KMS-11 (cell line): ENCODE measurements at regions not wholly inside any gene's neighbourhood (a gene's known extent, or its start where the extent isn't known, plus 50 kb on each side); places are given as distances from the start of the nearest gene placed in this dataset.
"Not testable (repeated sequence)": the region's sequence is repeated elsewhere in the genome, so short reads cannot be mapped to it uniquely, and the experiment has no call there.

Experiments
- H2AFZ ChIP-seq: fragments of 200-600 bp; sonication (generic); 2 replicates; pipeline ENCODE4 v1.6.1; 2016; ENCODE audit warnings: antibody characterized with exemption, mixed run types, low read depth
- H3K27ac ChIP-seq: fragments of 200-600 bp; sonication (generic); 2 replicates; pipeline ENCODE4 v1.6.1; 2016; ENCODE audit warnings: mild to moderate bottlenecking, mixed run types
- H3K27me3 ChIP-seq: fragments of 200-600 bp; sonication (generic); 2 replicates; pipeline ENCODE4 v1.6.1; 2017; ENCODE audit warnings: mild to moderate bottlenecking, low read depth, mixed run types, moderate library complexity; ENCODE audit not compliant: insufficient read depth
- H3K36me3 ChIP-seq: fragments of 200-600 bp; sonication (generic); 2 replicates; pipeline ENCODE4 v1.6.1; 2017; ENCODE audit warnings: mild to moderate bottlenecking, mixed run types; ENCODE audit not compliant: insufficient read depth
- H3K4me1 ChIP-seq: fragments of 200-600 bp; sonication (generic); 2 replicates; pipeline ENCODE4 v1.6.1; 2016; ENCODE audit warnings: mild to moderate bottlenecking, low read depth, mixed run types; ENCODE audit not compliant: poor library complexity, severe bottlenecking
- H3K4me2 ChIP-seq: fragments of 200-600 bp; sonication (generic); 2 replicates; pipeline ENCODE4 v1.7.0; 2016; ENCODE audit warnings: mild to moderate bottlenecking, mixed run types
- H3K4me3 ChIP-seq: fragments of 200-600 bp; sonication (generic); IDR thresholded peaks from 2 replicates; pipeline ENCODE4 v1.6.1; 2017; ENCODE audit warnings: low read depth, low read length, mixed read lengths; ENCODE audit not compliant: insufficient read depth
- H3K79me2 ChIP-seq: fragments of 200-600 bp; sonication (generic); 2 replicates; pipeline ENCODE4 v1.6.1; 2016; ENCODE audit warnings: low read depth, mixed run types; ENCODE audit not compliant: insufficient read depth
- H3K9ac ChIP-seq: fragments of 200-600 bp; sonication (generic); 2 replicates; pipeline ENCODE4 v1.6.1; 2016; ENCODE audit warnings: mild to moderate bottlenecking, mixed run types
- H4K20me1 ChIP-seq: fragments of 200-600 bp; sonication (generic); 2 replicates; pipeline ENCODE4 v1.6.1; 2016; ENCODE audit warnings: mild to moderate bottlenecking, mixed run types; ENCODE audit not compliant: insufficient read depth
- TF ChIP-seq, protein P1 (sequence below): fragments of 200-600 bp; sonication (generic); conservative IDR thresholded peaks from 2 replicates; pipeline ENCODE4 v1.6.1; 2017; ENCODE audit warnings: low read depth, mild to moderate bottlenecking, antibody characterized with exemption, low read length, moderate library complexity, mixed read lengths

DNA sequence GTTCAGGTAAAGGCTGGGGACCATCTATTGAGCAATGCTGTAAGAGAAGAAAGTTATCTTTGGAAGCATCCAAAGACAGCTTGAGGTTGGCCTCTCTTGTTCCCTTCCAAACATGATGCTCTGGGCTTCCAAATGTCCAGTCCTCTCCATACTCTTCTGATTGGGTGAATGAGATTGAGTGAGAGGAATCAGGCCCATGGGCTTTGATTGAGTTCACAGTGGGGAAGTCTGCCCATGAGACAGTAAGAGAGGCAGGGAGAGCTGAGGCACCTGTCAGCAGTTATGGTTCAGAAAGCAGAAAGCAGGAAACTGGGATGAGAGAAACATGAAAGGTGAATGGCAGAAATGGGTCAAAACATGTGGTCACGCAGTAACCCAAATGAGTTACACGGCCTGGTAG, 1006.9 kb downstream of the VRK1 start:
- Histone ChIP-seq H3K9ac (no peak overlapping the region), H3K36me3 (no peaks in the 10 kb centered on the region)

DNA sequence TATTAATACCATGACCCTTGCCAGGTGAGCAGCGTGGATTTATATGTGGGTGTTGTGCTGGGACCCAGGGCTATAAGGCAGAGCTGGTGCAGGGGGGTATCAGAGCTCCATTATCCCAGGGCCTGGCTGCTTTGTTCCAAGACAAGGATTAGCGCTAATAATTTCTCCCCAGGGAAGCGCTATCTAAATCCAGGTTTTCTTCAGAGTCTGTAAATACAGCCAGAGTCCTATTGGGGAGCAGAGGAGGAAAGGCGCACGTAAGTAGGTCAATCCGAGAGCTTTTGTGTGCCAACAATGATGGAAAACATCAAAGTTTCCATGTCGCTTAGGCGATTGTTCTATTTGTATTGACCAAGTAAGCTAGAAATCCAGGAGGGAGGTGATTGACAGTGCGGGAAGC, 1009.7 kb downstream of the VRK1 start:
- Histone ChIP-seq H3K27me3 (no peaks in the 10 kb centered on the region), H3K27ac (no peak overlapping the region), H2AFZ (no peak overlapping the region), H4K20me1 (no peaks in the 10 kb centered on the region), H3K4me1 (no peaks in the 10 kb centered on the region), H3K4me3 (no peak overlapping the region), H3K79me2 (no peaks in the 10 kb centered on the region), H3K36me3 (no peaks in the 10 kb centered on the region), H3K9ac (no peak overlapping the region), H3K4me2 (no peak overlapping the region)
- TF ChIP-seq, protein P1, sequence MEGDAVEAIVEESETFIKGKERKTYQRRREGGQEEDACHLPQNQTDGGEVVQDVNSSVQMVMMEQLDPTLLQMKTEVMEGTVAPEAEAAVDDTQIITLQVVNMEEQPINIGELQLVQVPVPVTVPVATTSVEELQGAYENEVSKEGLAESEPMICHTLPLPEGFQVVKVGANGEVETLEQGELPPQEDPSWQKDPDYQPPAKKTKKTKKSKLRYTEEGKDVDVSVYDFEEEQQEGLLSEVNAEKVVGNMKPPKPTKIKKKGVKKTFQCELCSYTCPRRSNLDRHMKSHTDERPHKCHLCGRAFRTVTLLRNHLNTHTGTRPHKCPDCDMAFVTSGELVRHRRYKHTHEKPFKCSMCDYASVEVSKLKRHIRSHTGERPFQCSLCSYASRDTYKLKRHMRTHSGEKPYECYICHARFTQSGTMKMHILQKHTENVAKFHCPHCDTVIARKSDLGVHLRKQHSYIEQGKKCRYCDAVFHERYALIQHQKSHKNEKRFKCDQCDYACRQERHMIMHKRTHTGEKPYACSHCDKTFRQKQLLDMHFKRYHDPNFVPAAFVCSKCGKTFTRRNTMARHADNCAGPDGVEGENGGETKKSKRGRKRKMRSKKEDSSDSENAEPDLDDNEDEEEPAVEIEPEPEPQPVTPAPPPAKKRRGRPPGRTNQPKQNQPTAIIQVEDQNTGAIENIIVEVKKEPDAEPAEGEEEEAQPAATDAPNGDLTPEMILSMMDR, result no peak

More for the DNA sequence above, 1006.9 kb downstream of the VRK1 start:
- TF ChIP-seq, protein P1, result no peak
- no peak overlapping the region for H3K4me3 ChIP-seq
- no peaks in the 10 kb centered on the region for H3K4me1 ChIP-seq
- no peaks in the 10 kb centered on the region for H3K79me2 ChIP-seq
- H3K27ac ChIP-seq, result no peak overlapping the region
- H4K20me1 ChIP-seq, result no peaks in the 10 kb centered on the region
- no peaks in the 10 kb centered on the region for H3K27me3 ChIP-seq
- no peak overlapping the region for H2AFZ ChIP-seq
- H3K4me2 ChIP-seq, result no peak overlapping the region

DNA sequence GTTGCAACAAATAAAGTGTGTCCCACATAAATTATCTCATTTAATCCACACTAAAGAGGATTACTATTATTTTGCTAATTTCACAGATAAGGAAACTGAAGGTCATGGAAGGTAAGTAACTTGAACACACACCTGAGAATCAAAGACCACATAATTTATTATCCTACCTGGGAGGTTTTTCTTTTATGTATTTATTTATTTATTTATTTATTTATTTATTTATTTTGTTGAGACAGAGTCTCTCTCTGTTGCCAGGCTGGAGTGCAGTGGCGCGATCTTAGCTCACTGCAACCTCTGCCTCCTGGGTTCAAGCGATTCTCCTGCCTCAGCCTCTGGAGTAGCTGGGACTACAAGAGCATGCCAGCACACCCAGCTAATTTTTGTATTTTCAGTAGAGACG, 1011.4 kb downstream of the VRK1 start:
- H4K20me1 ChIP-seq, H3K9ac ChIP-seq, H2AFZ ChIP-seq, H3K4me1 ChIP-seq, H3K4me3 ChIP-seq, H3K36me3 ChIP-seq, H3K27me3 ChIP-seq, H3K79me2 ChIP-seq, H3K4me2 ChIP-seq, H3K27ac ChIP-seq: not testable (repeated sequence)

DNA sequence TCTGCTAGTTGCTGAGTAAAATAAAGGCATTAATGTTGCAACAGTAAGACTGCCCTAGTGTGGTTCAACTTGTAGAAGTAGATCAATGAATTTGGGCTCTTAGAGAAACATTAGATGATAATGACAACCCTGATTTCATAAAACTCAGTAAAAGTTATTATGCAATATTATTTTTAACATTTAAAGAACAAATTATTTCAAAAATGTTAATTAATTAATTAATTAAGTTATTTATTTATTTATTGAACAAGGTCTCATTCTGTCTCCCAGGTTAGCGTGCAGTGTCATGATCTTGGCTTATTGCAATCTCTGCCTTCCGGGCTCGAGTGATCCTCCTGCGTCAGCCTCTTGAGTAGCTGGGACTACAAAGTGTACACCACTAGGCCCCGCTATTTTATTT, 1016.4 kb downstream of the VRK1 start:
- H3K9ac ChIP-seq, result no peak overlapping the region
- H3K36me3 ChIP-seq, result no peaks in the 10 kb centered on the region
- no peaks in the 10 kb centered on the region for H3K4me1 ChIP-seq
- no peak overlapping the region for H3K4me2 ChIP-seq
- TF ChIP-seq, protein P1, result no peak
- no peak overlapping the region for H3K27ac ChIP-seq
- no peaks in the 10 kb centered on the region for H4K20me1 ChIP-seq
- no peak overlapping the region for H3K4me3 ChIP-seq
- no peak overlapping the region for H2AFZ ChIP-seq
- no peaks in the 10 kb centered on the region for H3K27me3 ChIP-seq
- H3K79me2 ChIP-seq, result no peaks in the 10 kb centered on the region

DNA sequence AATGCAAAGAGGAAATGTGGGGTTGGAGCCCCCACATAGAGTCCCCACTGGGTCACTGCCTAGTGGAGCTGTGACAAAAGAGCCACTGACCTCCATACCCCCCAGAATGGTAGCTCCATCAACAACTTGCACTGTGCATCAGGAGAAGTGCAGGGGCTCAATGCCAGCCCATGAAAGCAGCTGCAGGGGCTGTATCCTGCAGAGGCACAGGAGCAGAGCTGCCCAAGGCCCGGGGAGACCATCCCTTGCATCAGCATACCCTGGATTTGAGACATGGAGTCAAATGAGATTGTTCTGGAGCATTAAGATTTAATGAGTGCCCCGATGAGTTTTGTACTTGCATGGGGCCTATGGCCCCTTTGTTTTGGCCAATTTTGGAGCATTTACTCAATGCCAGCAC, 1023.6 kb downstream of the VRK1 start:
- Histone ChIP-seq H3K79me2 (no peaks in the 10 kb centered on the region), H3K27me3 (no peaks in the 10 kb centered on the region), H2AFZ (no peak overlapping the region), H3K9ac (no peak overlapping the region), H3K27ac (no peak overlapping the region), H3K4me3 (no peak overlapping the region), H4K20me1 (no peaks in the 10 kb centered on the region), H3K4me2 (no peak overlapping the region), H3K4me1 (no peaks in the 10 kb centered on the region), H3K36me3 (no peaks in the 10 kb centered on the region)
- TF ChIP-seq, protein P1, result no peak
